ENCODE measurements at regions not wholly inside any gene's neighbourhood (a gene's known extent, or its start where the extent isn't known, plus 50 kb on each side); places are given as distances from the start of the nearest gene placed in this dataset.
"Not testable (repeated sequence)": the region's sequence is repeated elsewhere in the genome, so short reads cannot be mapped to it uniquely, and the experiment has no call there.

DNA sequence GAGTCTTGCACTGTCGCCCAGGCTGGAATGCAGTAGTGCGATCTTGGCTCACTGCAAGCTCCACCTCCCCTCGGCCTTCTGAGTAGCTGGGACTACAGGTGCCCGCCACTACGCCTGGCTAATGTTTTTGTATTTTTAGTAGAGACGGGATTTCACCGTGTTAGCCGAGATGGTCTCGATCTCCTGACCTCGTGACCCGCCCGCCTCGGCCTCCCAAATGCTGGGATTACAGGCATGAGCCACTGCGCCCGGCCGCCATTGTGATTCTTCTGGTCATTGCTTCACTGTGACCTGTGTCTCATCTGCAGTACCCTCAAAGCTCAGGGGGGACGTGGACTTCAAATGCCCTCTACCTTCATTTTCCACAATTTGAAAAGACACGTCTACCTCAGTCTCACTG lies 481.9 kb downstream of the TRHDE start:
- 0 out of 2 replicates have a peak overlapping the region, but pooled peaks have one; percentile 29 for H2AFZ ChIP-seq
- not testable (repeated sequence) for H3K27me3 Mint-ChIP-seq (ENCODE audit: insufficient read depth, low read depth, poor library complexity); H3K27ac Mint-ChIP-seq; H3K27ac ChIP-seq (ENCODE audit: low read depth); H4K20me1 ChIP-seq (replicated peaks; ENCODE audit: insufficient read depth); H3K36me3 ChIP-seq (ENCODE audit: insufficient read depth); H3K79me2 ChIP-seq (replicated peaks; ENCODE audit: insufficient read depth); H3K4me1 Mint-ChIP-seq; H3F3A ChIP-seq (replicated peaks; ENCODE audit: low read depth); H3K4me3 Mint-ChIP-seq; H3K4me1 ChIP-seq (ENCODE audit: insufficient read depth); ATAC-seq; DNase-seq (ENCODE audit: low spot score); H3K4me3 ChIP-seq; H3K27me3 ChIP-seq (ENCODE audit: insufficient read depth); H3K4me2 ChIP-seq; H3K9me2 ChIP-seq (ENCODE audit: insufficient read depth)
- peaks cover 14% of the 10 kb centered on the region for H3K9me3 Mint-ChIP-seq
- peaks cover 13% of the 10 kb centered on the region for H3K36me3 Mint-ChIP-seq (ENCODE audit: low read depth)

GRCh38 chr12:72766517-72766916 lies 494.3 kb downstream of the TRHDE start:
- H3K4me3 Mint-ChIP-seq, result no peak overlapping the region
- no peaks in the 10 kb centered on the region for H4K20me1 ChIP-seq (replicated peaks; ENCODE audit: insufficient read depth)
- no peaks in the 10 kb centered on the region for H3K9me2 ChIP-seq (ENCODE audit: insufficient read depth)
- H3K27ac ChIP-seq (ENCODE audit: low read depth), result no peak overlapping the region
- no peak overlapping the region for H3K4me3 ChIP-seq
- DNase-seq (ENCODE audit: low spot score), result no peak
- no peaks in the 10 kb centered on the region for H3K27me3 ChIP-seq (ENCODE audit: insufficient read depth)
- H3K36me3 ChIP-seq (ENCODE audit: insufficient read depth), result no peaks in the 10 kb centered on the region
- H2AFZ ChIP-seq, result no peak overlapping the region
- ATAC-seq, result no peak
- no peaks in the 10 kb centered on the region for H3K27me3 Mint-ChIP-seq (ENCODE audit: insufficient read depth, low read depth, poor library complexity)
- no peak overlapping the region for H3K4me2 ChIP-seq
- H3K4me1 ChIP-seq (ENCODE audit: insufficient read depth), result no peaks in the 10 kb centered on the region
- no peaks in the 10 kb centered on the region for H3K79me2 ChIP-seq (replicated peaks; ENCODE audit: insufficient read depth)
- no peaks in the 10 kb centered on the region for H3F3A ChIP-seq (replicated peaks; ENCODE audit: low read depth)
- no peaks in the 10 kb centered on the region for H3K9me3 Mint-ChIP-seq
- TF ChIP-seq STAT1 (IDR thresholded peaks at IDR 0.05; ENCODE audit: unreplicated experiment) (no peak), ZNF331 (CRISPR knock-in tag; IDR thresholded peaks at IDR 0.05; ENCODE audit: low read depth) (no peak), EZH2 (IDR thresholded peaks at IDR 0.05; ENCODE audit: low read depth, unreplicated experiment) (no peak), CREB1 (CRISPR knock-in tag; IDR thresholded peaks at IDR 0.05; ENCODE audit: low read depth) (no peak), POLR2AphosphoS5 (IDR thresholded peaks at IDR 0.05; ENCODE audit: low read depth) (no peak), NANOG (IDR thresholded peaks at IDR 0.05; ENCODE audit: borderline replicate concordance) (no peak)
- TF ChIP-seq, protein P1, sequence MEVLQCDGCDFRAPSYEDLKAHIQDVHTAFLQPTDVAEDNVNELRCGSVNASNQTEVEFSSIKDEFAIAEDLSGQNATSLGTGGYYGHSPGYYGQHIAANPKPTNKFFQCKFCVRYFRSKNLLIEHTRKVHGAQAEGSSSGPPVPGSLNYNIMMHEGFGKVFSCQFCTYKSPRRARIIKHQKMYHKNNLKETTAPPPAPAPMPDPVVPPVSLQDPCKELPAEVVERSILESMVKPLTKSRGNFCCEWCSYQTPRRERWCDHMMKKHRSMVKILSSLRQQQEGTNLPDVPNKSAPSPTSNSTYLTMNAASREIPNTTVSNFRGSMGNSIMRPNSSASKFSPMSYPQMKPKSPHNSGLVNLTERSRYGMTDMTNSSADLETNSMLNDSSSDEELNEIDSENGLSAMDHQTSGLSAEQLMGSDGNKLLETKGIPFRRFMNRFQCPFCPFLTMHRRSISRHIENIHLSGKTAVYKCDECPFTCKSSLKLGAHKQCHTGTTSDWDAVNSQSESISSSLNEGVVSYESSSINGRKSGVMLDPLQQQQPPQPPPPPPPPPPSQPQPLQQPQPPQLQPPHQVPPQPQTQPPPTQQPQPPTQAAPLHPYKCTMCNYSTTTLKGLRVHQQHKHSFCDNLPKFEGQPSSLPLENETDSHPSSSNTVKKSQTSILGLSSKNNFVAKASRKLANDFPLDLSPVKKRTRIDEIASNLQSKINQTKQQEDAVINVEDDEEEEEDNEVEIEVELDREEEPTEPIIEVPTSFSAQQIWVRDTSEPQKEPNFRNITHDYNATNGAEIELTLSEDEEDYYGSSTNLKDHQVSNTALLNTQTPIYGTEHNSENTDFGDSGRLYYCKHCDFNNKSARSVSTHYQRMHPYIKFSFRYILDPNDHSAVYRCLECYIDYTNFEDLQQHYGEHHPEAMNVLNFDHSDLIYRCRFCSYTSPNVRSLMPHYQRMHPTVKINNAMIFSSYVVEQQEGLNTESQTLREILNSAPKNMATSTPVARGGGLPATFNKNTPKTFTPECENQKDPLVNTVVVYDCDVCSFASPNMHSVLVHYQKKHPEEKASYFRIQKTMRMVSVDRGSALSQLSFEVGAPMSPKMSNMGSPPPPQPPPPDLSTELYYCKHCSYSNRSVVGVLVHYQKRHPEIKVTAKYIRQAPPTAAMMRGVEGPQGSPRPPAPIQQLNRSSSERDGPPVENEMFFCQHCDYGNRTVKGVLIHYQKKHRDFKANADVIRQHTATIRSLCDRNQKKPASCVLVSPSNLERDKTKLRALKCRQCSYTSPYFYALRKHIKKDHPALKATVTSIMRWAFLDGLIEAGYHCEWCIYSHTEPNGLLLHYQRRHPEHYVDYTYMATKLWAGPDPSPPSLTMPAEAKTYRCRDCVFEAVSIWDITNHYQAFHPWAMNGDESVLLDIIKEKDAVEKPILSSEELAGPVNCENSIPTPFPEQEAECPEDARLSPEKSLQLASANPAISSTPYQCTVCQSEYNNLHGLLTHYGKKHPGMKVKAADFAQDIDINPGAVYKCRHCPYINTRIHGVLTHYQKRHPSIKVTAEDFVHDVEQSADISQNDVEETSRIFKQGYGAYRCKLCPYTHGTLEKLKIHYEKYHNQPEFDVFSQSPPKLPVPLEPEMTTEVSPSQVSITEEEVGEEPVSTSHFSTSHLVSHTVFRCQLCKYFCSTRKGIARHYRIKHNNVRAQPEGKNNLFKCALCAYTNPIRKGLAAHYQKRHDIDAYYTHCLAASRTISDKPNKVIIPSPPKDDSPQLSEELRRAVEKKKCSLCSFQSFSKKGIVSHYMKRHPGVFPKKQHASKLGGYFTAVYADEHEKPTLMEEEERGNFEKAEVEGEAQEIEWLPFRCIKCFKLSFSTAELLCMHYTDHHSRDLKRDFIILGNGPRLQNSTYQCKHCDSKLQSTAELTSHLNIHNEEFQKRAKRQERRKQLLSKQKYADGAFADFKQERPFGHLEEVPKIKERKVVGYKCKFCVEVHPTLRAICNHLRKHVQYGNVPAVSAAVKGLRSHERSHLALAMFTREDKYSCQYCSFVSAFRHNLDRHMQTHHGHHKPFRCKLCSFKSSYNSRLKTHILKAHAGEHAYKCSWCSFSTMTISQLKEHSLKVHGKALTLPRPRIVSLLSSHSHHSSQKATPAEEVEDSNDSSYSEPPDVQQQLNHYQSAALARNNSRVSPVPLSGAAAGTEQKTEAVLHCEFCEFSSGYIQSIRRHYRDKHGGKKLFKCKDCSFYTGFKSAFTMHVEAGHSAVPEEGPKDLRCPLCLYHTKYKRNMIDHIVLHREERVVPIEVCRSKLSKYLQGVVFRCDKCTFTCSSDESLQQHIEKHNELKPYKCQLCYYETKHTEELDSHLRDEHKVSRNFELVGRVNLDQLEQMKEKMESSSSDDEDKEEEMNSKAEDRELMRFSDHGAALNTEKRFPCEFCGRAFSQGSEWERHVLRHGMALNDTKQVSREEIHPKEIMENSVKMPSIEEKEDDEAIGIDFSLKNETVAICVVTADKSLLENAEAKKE (CRISPR knock-in tag; IDR thresholded peaks at IDR 0.05), result no peak
- TF ChIP-seq, protein P2, sequence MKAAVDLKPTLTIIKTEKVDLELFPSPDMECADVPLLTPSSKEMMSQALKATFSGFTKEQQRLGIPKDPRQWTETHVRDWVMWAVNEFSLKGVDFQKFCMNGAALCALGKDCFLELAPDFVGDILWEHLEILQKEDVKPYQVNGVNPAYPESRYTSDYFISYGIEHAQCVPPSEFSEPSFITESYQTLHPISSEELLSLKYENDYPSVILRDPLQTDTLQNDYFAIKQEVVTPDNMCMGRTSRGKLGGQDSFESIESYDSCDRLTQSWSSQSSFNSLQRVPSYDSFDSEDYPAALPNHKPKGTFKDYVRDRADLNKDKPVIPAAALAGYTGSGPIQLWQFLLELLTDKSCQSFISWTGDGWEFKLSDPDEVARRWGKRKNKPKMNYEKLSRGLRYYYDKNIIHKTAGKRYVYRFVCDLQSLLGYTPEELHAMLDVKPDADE (IDR thresholded peaks at IDR 0.05), result no peak
- TF ChIP-seq, protein P3, sequence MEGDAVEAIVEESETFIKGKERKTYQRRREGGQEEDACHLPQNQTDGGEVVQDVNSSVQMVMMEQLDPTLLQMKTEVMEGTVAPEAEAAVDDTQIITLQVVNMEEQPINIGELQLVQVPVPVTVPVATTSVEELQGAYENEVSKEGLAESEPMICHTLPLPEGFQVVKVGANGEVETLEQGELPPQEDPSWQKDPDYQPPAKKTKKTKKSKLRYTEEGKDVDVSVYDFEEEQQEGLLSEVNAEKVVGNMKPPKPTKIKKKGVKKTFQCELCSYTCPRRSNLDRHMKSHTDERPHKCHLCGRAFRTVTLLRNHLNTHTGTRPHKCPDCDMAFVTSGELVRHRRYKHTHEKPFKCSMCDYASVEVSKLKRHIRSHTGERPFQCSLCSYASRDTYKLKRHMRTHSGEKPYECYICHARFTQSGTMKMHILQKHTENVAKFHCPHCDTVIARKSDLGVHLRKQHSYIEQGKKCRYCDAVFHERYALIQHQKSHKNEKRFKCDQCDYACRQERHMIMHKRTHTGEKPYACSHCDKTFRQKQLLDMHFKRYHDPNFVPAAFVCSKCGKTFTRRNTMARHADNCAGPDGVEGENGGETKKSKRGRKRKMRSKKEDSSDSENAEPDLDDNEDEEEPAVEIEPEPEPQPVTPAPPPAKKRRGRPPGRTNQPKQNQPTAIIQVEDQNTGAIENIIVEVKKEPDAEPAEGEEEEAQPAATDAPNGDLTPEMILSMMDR (conservative IDR thresholded peaks at IDR 0.05; ENCODE audit: low read depth in 2 of 2), result no peak
- no peaks in the 10 kb centered on the region for H3K4me1 Mint-ChIP-seq
- H3K36me3 Mint-ChIP-seq (ENCODE audit: low read depth), result no peaks in the 10 kb centered on the region
- no peak overlapping the region for H3K27ac Mint-ChIP-seq

All from GM23338 (cell line).